Cardiac fibroblast (primary cell): ENCODE measurements at regions not wholly inside any gene's neighbourhood (a gene's known extent, or its start where the extent isn't known, plus 50 kb on each side); places are given as distances from the start of the nearest gene placed in this dataset.

ENCODE experiments used
- DNase-seq, 2 donors: peaks; one replicate each; pipeline versions ENCODE4 v3.0.0 to v3.0.0-alpha.2; 2010; ENCODE audit warnings: low read depth in 2 of 2
- H3K4me3 ChIP-seq, 2 donors: replicated peaks in 1 of 2; 1 replicate in 1 of 2; 2 replicates in 1 of 2; pipeline ENCODE4 v1.5.1; 2011; ENCODE audit warnings: low read depth in 2 of 2, low read length in 2 of 2, mild to moderate bottlenecking in 2 of 2, moderate library complexity in 1 of 2
- TF ChIP-seq, protein P1 (sequence below): IDR thresholded peaks from one replicate; pipeline ENCODE4 v1.5.1; 2011; ENCODE audit warnings: low read depth, mild to moderate bottlenecking, low read length, inconsistent platforms

DNA sequence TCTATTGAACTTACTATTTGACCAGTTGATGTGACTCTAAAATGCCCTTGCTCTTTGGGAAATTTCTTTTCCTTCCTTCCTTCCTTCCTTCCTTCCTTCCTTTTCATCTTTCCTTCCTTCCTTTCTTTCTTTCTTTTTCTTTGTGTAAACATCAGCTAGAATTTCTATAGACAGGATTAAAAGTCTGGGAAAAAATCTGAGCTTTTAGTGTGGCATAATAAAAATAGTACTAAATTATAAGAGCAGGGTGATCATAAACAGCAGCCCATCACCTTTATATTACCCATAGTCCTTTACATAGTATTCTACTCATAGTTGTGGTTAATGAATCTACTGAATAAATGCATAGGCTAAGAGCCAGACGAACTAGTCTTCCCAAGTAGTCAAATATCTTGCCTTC lies 281.0 kb upstream of the DAB1 start:
- TF ChIP-seq, protein P1, sequence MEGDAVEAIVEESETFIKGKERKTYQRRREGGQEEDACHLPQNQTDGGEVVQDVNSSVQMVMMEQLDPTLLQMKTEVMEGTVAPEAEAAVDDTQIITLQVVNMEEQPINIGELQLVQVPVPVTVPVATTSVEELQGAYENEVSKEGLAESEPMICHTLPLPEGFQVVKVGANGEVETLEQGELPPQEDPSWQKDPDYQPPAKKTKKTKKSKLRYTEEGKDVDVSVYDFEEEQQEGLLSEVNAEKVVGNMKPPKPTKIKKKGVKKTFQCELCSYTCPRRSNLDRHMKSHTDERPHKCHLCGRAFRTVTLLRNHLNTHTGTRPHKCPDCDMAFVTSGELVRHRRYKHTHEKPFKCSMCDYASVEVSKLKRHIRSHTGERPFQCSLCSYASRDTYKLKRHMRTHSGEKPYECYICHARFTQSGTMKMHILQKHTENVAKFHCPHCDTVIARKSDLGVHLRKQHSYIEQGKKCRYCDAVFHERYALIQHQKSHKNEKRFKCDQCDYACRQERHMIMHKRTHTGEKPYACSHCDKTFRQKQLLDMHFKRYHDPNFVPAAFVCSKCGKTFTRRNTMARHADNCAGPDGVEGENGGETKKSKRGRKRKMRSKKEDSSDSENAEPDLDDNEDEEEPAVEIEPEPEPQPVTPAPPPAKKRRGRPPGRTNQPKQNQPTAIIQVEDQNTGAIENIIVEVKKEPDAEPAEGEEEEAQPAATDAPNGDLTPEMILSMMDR, result no peak
- H3K4me3 ChIP-seq, result no peak overlapping the region
- DNase-seq, result no peak

DNA sequence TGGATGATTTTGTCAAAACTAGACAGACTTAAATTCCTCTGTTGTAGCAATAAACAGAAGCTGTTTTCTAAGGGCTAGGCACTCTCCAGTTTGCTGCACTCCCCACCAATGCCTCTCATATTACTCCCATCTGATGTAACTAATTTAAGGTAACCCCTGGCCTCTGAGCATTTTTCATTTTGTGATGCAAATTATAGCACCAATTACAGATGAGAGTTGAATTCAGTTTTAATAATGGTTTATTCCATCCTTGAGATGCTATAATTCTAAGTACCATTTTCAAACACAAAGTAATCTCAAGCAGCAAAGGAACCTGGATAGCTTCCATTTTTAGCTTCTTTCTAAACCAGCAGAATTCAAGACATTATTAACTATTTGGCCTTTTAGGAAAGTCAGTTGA lies 280.4 kb upstream of the DAB1 start:
- no peak overlapping the region for H3K4me3 ChIP-seq
- TF ChIP-seq, protein P1, result no peak
- no peak for DNase-seq

DNA sequence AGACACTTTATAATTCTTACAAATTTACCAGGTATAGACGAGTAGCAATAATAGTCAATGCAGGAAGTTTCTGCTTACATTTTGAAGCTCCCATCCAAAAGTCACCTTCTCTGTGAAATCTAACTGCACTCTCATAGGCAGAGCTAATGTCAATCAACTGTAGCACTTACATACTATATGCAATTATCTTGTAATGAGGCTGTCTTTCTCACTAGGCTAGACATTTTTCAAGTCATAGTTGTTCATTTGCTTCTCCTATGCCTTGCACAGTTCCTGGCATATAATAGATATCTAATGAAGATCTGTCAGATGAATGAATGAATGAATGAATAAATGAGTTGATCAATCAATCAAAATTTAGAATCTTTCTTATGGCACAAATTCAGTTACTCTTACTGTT lies 273.0 kb upstream of the DAB1 start:
- TF ChIP-seq, protein P1, result no peak
- H3K4me3 ChIP-seq, result no peak overlapping the region
- no peak for DNase-seq

DNA sequence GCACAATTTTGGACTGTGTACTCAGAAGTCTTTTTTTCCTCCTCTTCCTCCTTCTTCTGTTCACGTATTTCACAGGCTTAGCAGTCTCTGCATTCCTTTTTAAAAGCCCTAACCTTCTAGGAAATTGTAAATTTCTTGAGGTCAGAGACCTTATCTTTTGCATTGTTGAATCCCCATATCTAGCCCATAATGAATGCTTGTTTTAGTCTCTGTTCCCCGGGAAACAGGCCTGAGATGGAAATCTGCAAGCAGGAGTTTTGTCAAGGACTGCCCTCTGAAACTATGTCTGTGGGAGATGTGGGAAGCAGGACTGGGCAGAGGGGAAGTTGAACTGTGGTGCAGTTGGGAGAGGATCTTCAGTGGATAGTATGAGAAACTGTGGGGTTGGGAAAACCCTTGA lies 272.2 kb upstream of the DAB1 start:
- TF ChIP-seq, protein P1, result no peak
- no peak overlapping the region for H3K4me3 ChIP-seq
- no peak for DNase-seq

DNA sequence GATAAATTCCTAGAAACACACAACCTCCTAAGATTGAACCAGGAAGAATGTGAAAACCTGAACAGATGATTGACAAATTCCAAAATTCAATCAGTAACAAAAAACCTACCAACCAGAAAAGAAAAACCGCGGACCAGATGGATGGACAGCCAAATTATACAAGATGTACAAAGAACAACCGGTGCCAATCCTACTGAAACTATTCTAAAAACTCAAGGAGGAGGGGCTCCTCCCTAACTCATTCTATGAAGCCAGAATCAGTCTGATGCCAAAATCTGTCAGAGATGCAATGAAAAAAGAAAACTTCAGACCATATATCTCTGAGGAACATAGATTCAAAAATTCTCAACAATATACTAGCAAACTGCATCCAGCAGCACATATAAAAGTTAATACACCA lies 262.4 kb upstream of the DAB1 start:
- TF ChIP-seq, protein P1, result no peak
- no peak for DNase-seq
- no peak overlapping the region for H3K4me3 ChIP-seq

DNA sequence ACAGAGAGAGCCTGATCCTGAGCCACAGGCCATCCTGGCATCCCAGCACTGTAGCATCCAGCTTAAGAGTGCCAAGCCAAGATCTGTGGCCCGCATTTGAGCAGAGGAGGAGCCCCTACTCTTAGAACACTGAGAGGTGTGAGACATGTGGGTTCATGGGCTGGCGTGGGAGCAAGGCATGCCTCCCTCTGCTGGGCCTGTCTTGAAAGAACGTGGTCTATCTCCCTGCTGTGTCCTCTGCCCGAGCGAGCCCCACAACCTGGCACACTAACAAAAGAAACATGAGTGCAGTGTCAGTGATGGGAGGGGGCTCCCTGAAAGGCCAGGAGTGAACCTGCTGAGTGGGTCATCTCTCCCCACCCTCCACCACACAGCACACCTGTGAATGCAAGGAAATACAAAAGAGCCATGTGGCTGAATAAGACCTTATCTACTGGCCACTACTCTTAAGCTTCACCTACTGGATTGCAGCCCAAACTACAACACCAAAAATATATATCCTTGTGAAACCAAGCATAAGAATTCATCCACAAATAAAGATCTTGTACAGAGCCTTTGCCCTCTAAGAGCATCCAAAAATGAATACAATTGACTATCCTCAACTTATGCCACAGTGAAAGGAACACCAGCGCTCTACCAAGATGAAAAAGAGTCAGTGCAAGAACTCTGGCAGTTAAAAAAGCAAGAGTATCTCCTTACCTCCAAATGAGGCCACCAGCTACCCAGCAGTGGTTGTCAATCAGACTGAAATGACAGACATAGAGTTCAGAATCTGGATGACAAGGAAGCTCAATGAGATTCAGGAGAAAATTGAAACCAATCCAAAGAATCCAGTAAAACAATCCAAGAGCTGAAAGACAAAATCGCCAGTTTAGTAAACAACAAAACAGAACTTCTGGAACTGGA lies 259.4 kb upstream of the DAB1 start:
- TF ChIP-seq, protein P1, result no peak
- DNase-seq, result no peak
- H3K4me3 ChIP-seq, result no peak overlapping the region
